ENCODE measurements at regions not wholly inside any gene's neighbourhood (a gene's known extent, or its start where the extent isn't known, plus 50 kb on each side); places are given as distances from the start of the nearest gene placed in this dataset.

DNA sequence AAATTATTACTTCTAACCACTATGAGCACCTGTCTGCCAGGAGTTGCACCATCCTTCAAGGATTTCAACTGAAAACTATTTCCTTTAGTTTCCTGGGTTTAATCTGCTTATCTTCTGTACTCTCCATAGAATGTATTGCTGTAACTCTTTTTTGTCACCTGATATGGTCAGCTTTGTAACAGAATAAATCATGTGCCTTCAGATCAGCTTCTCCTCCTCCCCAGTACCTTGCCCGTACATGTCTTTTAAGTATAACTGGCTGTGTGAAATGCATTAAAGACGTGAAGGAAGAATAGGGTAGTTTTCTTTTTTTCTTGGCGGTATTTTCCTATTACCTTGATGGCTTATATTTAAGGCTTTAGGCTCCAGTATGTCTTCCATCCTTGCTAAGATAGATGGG lies 200.3 kb upstream of the NAV3 start:
- no peaks in the 10 kb centered on the region for H3K27me3 Mint-ChIP-seq
- H3K9me3 Mint-ChIP-seq = peaks cover 13% of the 10 kb centered on the region
- no peaks in the 10 kb centered on the region for H3K4me1 Mint-ChIP-seq (ENCODE audit: low read depth)
- intact Hi-C loops (cut with micrococcal nuclease) = no loop called here
- no peak overlapping the region for H3K4me3 Mint-ChIP-seq
- no peaks in the 10 kb centered on the region for H3K36me3 Mint-ChIP-seq (ENCODE audit: low read depth)
- no peak overlapping the region for H3K27ac Mint-ChIP-seq

GRCh38 chr12:77629141-77629540 lies 201.6 kb upstream of the NAV3 start:
- H3K4me1 Mint-ChIP-seq (ENCODE audit: low read depth) = no peaks in the 10 kb centered on the region
- intact Hi-C loops (cut with micrococcal nuclease) = no loop called here
- peaks cover 20% of the 10 kb centered on the region for H3K9me3 Mint-ChIP-seq
- no peaks in the 10 kb centered on the region for H3K27me3 Mint-ChIP-seq
- no peak overlapping the region for H3K4me3 Mint-ChIP-seq
- H3K36me3 Mint-ChIP-seq (ENCODE audit: low read depth) = no peaks in the 10 kb centered on the region
- H3K27ac Mint-ChIP-seq = no peak overlapping the region

- Mint-ChIP-seq H3K9me3 (peaks cover 30% of the 10 kb centered on the region), H3K4me1 (ENCODE audit: low read depth) (no peaks in the 10 kb centered on the region), H3K27ac (no peak overlapping the region), H3K36me3 (ENCODE audit: low read depth) (no peaks in the 10 kb centered on the region), H3K27me3 (no peaks in the 10 kb centered on the region), H3K4me3 (no peak overlapping the region)
- intact Hi-C loops (cut with micrococcal nuclease) = no loop called here
Observed at GRCh38 chr12:77625441-77625840, 205.3 kb upstream of the NAV3 start.

GRCh38 chr12:77619425-77619824 lies 211.3 kb upstream of the NAV3 start:
- intact Hi-C loops (cut with micrococcal nuclease) = no loop called here
- H3K27me3 Mint-ChIP-seq = no peaks in the 10 kb centered on the region
- no peaks in the 10 kb centered on the region for H3K4me1 Mint-ChIP-seq (ENCODE audit: low read depth)
- peaks cover 25% of the 10 kb centered on the region for H3K9me3 Mint-ChIP-seq
- no peak overlapping the region for H3K27ac Mint-ChIP-seq
- H3K36me3 Mint-ChIP-seq (ENCODE audit: low read depth) = no peaks in the 10 kb centered on the region
- H3K4me3 Mint-ChIP-seq = no peak overlapping the region

- no peak overlapping the region for H3K27ac Mint-ChIP-seq
- H3K27me3 Mint-ChIP-seq = no peaks in the 10 kb centered on the region
- H3K36me3 Mint-ChIP-seq (ENCODE audit: low read depth) = no peaks in the 10 kb centered on the region
- H3K9me3 Mint-ChIP-seq = peaks cover 34% of the 10 kb centered on the region
- no peaks in the 10 kb centered on the region for H3K4me1 Mint-ChIP-seq (ENCODE audit: low read depth)
- H3K4me3 Mint-ChIP-seq = no peak overlapping the region
- intact Hi-C loops (cut with micrococcal nuclease) = no loop called here
Observed at GRCh38 chr12:77617818-77618217, 212.9 kb upstream of the NAV3 start.

DNA sequence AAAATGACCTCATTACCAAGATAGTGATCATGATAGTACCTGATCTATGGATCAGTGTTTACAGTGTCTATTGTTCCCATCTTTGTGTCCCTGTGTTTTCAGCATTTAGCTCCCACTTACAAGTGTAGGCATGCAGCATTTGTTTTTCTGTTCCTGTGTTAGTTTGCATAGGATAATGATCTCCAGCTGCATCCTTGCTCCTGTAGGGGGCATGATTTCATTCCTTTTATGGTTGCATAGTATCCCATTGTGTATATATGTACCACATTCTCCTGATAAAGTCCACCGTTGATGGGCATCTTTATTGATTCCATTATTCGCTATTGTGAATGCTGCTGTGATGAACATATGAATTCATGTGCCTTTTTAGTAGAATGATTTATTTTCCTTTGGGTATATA lies 215.4 kb upstream of the NAV3 start:
- H3K4me1 Mint-ChIP-seq (ENCODE audit: low read depth) = no peaks in the 10 kb centered on the region
- H3K4me3 Mint-ChIP-seq = no peak overlapping the region
- H3K36me3 Mint-ChIP-seq (ENCODE audit: low read depth) = no peaks in the 10 kb centered on the region
- H3K27ac Mint-ChIP-seq = no peak overlapping the region
- H3K27me3 Mint-ChIP-seq = no peaks in the 10 kb centered on the region
- intact Hi-C loops (cut with micrococcal nuclease) = no loop called here
- peaks cover 29% of the 10 kb centered on the region for H3K9me3 Mint-ChIP-seq

- peaks cover 29% of the 10 kb centered on the region for H3K9me3 Mint-ChIP-seq
- H3K4me3 Mint-ChIP-seq = no peak overlapping the region
- H3K27me3 Mint-ChIP-seq = no peaks in the 10 kb centered on the region
- intact Hi-C loops (cut with micrococcal nuclease) = no loop called here
- no peak overlapping the region for H3K27ac Mint-ChIP-seq
- H3K4me1 Mint-ChIP-seq (ENCODE audit: low read depth) = no peaks in the 10 kb centered on the region
- no peaks in the 10 kb centered on the region for H3K36me3 Mint-ChIP-seq (ENCODE audit: low read depth)
Observed at GRCh38 chr12:77613411-77613810, 217.3 kb upstream of the NAV3 start.

- H3K9me3 Mint-ChIP-seq = peaks cover 17% of the 10 kb centered on the region
- no peaks in the 10 kb centered on the region for H3K27me3 Mint-ChIP-seq
- intact Hi-C loops (cut with micrococcal nuclease) = no loop called here
- no peaks in the 10 kb centered on the region for H3K36me3 Mint-ChIP-seq (ENCODE audit: low read depth)
- no peak overlapping the region for H3K4me3 Mint-ChIP-seq
- H3K4me1 Mint-ChIP-seq (ENCODE audit: low read depth) = no peaks in the 10 kb centered on the region
- H3K27ac Mint-ChIP-seq = no peak overlapping the region
Observed at GRCh38 chr12:77610446-77610845, 220.2 kb upstream of the NAV3 start.

DNA sequence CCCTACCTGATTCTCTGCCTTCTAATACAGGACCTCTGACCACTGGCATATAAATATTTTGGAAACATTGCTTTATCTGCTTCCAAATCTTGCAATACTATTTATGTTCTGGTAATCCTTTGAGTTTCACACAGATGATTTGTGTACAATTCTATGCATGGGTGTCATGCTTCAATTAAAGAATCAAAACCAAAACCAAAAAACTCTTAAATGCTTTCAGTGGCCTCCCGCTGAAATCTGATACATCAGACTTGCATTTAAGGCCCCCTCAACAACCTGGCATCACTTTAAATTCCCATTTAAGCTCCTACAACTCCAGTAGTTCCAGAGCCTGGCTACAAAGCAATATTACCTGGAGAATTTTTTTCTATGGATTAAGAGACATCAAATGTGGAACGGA lies 221.7 kb upstream of the NAV3 start:
- H3K27me3 Mint-ChIP-seq = no peaks in the 10 kb centered on the region
- H3K36me3 Mint-ChIP-seq (ENCODE audit: low read depth) = no peaks in the 10 kb centered on the region
- intact Hi-C loops (cut with micrococcal nuclease) = no loop called here
- no peak overlapping the region for H3K4me3 Mint-ChIP-seq
- peaks cover 16% of the 10 kb centered on the region for H3K9me3 Mint-ChIP-seq
- H3K27ac Mint-ChIP-seq = no peak overlapping the region
- no peaks in the 10 kb centered on the region for H3K4me1 Mint-ChIP-seq (ENCODE audit: low read depth)

DNA sequence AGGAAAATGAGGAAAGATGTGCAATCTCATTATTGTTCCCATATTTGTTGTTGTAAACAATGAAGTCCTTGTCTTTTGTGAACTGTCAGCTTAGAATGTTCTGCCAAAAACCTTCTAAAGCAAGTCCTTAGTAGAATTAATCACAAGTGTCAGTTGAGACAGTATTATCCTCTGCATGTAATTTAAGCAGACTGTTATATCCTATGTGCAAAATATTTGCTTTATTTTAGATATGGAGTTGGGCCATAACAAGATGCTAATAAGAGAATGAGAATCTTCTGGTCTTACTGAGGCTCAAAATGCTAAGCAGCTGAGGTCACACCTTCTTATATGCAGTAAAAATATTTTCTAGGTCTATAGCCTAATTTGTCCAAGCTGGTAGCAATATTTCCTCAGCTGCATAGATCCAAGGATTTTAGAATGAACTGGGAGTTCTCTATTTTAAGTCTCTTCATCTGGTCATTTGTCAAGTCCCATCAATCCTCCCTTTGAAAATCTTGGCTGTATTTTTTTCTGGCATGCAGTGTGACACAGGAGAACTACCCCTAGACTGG lies 222.3 kb upstream of the NAV3 start:
- no peaks in the 10 kb centered on the region for H3K4me1 Mint-ChIP-seq (ENCODE audit: low read depth)
- no peaks in the 10 kb centered on the region for H3K27me3 Mint-ChIP-seq
- intact Hi-C loops (cut with micrococcal nuclease) = no loop called here
- H3K27ac Mint-ChIP-seq = no peak overlapping the region
- no peaks in the 10 kb centered on the region for H3K36me3 Mint-ChIP-seq (ENCODE audit: low read depth)
- peaks cover 9% of the 10 kb centered on the region for H3K9me3 Mint-ChIP-seq
- no peak overlapping the region for H3K4me3 Mint-ChIP-seq

DNA sequence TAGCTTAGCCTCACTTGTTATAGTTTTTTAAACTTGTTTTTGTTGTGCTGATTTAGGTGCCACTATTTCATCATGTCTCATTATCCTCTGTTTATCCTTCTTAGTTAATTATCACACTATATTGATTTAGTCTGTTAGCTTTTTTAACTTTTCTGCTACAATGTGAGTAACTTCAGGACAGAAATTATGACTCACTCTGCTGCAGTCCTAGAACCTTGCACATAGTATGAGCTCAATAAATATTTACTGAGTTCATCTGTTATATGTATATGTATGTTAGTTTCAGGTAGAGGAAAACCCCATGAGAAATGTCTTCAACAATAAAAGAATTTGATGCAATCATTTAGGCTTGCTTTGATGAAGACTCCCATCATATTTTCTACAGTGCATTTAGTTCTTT lies 224.3 kb upstream of the NAV3 start:
- intact Hi-C loops (cut with micrococcal nuclease) = no loop called here

DNA sequence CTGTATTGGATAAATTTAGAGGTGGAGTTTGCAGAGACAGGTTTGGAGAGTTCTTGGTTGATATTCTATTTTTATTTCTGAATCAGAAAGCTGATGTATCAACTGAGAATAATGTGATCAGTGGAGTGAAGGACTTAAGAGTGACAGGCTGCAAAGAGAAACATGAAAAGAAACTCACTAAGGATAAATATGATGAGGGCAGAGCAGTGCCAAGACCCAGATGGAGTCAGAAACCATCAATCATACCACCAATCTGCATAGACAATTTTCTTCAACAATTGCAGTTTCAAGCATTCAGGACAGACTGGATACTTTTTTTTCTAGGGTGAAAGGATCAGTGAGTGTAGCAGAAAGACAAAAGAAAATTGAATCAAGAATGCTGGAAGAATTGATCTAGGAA lies 226.7 kb upstream of the NAV3 start:
- Mint-ChIP-seq H3K4me3 (no peak overlapping the region), H3K9me3 (no peaks in the 10 kb centered on the region), H3K36me3 (ENCODE audit: low read depth) (no peaks in the 10 kb centered on the region), H3K27ac (no peak overlapping the region), H3K27me3 (no peaks in the 10 kb centered on the region), H3K4me1 (ENCODE audit: low read depth) (no peaks in the 10 kb centered on the region)
- intact Hi-C loops (cut with micrococcal nuclease) = no loop called here

More for the DNA sequence above, 224.3 kb upstream of the NAV3 start:
- Mint-ChIP-seq H3K4me3 (no peak overlapping the region), H3K27ac (no peak overlapping the region), H3K4me1 (ENCODE audit: low read depth) (no peaks in the 10 kb centered on the region), H3K27me3 (no peaks in the 10 kb centered on the region), H3K36me3 (ENCODE audit: low read depth) (no peaks in the 10 kb centered on the region), H3K9me3 (no peaks in the 10 kb centered on the region)

GRCh38 chr12:77601069-77601468 lies 229.6 kb upstream of the NAV3 start:
- Mint-ChIP-seq H3K27ac (no peak overlapping the region), H3K36me3 (ENCODE audit: low read depth) (no peaks in the 10 kb centered on the region), H3K4me3 (no peak overlapping the region), H3K4me1 (ENCODE audit: low read depth) (no peaks in the 10 kb centered on the region), H3K9me3 (no peaks in the 10 kb centered on the region), H3K27me3 (no peaks in the 10 kb centered on the region)
- intact Hi-C loops (cut with micrococcal nuclease) = no loop called here

- Mint-ChIP-seq H3K4me3 (no peak overlapping the region), H3K4me1 (ENCODE audit: low read depth) (no peaks in the 10 kb centered on the region), H3K27me3 (no peaks in the 10 kb centered on the region), H3K36me3 (ENCODE audit: low read depth) (no peaks in the 10 kb centered on the region), H3K27ac (no peak overlapping the region), H3K9me3 (no peaks in the 10 kb centered on the region)
- intact Hi-C loops (cut with micrococcal nuclease) = no loop called here
Observed at GRCh38 chr12:77600468-77600843, 230.2 kb upstream of the NAV3 start.

GRCh38 chr12:77599782-77600467 lies 230.8 kb upstream of the NAV3 start:
- Mint-ChIP-seq H3K36me3 (ENCODE audit: low read depth) (no peaks in the 10 kb centered on the region), H3K4me3 (no peak overlapping the region), H3K27me3 (no peaks in the 10 kb centered on the region), H3K27ac (no peak overlapping the region), H3K4me1 (ENCODE audit: low read depth) (no peaks in the 10 kb centered on the region), H3K9me3 (no peaks in the 10 kb centered on the region)
- intact Hi-C loops (cut with micrococcal nuclease) = no loop called here
